ENCODE measurements at regions not wholly inside any gene's neighbourhood (a gene's known extent, or its start where the extent isn't known, plus 50 kb on each side); places are given as distances from the start of the nearest gene placed in this dataset.

DNA sequence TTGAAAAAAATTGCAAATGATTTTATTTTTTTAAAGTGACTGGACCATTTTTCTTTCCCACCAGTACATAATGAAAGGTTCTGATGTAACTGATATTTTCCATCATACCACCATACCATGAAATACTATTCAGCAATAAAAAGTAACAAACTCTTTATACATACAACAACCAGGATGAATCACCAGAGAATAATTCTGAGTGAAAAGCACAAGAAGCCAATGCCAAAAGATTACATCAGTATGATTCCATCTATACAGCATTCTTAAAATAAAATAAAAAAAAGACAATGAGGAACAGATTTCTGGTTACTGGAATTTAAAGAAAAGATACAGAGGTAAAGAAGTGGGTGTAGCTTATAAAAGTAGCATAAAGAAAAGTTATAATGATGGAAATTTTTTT is 423.7 kb upstream of the ST8SIA4 start:
- no peak for TF ChIP-seq CTCF (conservative IDR thresholded peaks at IDR 0.05; ENCODE audit: low read depth, low read length)
- TF ChIP-seq EZH2 (IDR thresholded peaks at IDR 0.05; ENCODE audit: borderline replicate concordance, low read depth, low read length, poor library complexity, severe bottlenecking) = no peak

Measured in A673 (cell line).